Heart left ventricle (tissue), 13 donors: ENCODE measurements at regions not wholly inside any gene's neighbourhood (a gene's known extent, or its start where the extent isn't known, plus 50 kb on each side); places are given as distances from the start of the nearest gene placed in this dataset.

Source experiments
- POLR2A ChIP-seq, 2 donors: fragments of 450-650 bp; IDR thresholded peaks; one replicate each; pipeline ENCODE4 v1.6.1; 2017; ENCODE audit warnings: antibody characterized with exemption in 2 of 2, mild to moderate bottlenecking in 2 of 2, moderate library complexity in 2 of 2
- TF ChIP-seq, protein P1 (sequence below), 12 donors: fragments of 200-600 bp; sonication (generic) in 4 of 12; IDR thresholded peaks; one replicate each; pipeline versions ENCODE4 v1.5.0 to v1.8.0; 2018 to 2022; ENCODE audit warnings: antibody characterized with exemption in 12 of 12, mild to moderate bottlenecking in 5 of 12
- donor health status: ischemic (EF 13 %, LVEDD 7.1; RV severe dilation, severe dysfunction).
- donor health status: DM: no; HTN: yes; CAD: no.
- donor health status: DM: no; HTN: no; CAD: no.
- donor health status: ischemic (EF 25% LVEDD 6.9; RV normal size, moderate dysfunction).
- donor health status: ischemic (EF 25% LVEDD 5.7; RV mildly dilated, moderate dysfunction).
- donor health status: ischemic (EF 35%, LVEDD 5.7; RV mildly dilated, moderate dysfunction).
- donor health status: nonischemic (EF 11% LVEDD 7.7; RV severe dilation, severe dysfunction).
- donor health status: DM: yes; HTN: yes; CAD: no.
- donor health status: PGD.
- donor health status: ischemic (EF 29% LVEDD 5.4; RV normal size, mild dysfunction).
- donor health status: nonischemic (EF 23%, LVEDD 6.1; RV moderate dilation, normal function).

GRCh38 chr7:136103545-136104268 is 126.5 kb upstream of the MTPN start:
- TF ChIP-seq, protein P1, sequence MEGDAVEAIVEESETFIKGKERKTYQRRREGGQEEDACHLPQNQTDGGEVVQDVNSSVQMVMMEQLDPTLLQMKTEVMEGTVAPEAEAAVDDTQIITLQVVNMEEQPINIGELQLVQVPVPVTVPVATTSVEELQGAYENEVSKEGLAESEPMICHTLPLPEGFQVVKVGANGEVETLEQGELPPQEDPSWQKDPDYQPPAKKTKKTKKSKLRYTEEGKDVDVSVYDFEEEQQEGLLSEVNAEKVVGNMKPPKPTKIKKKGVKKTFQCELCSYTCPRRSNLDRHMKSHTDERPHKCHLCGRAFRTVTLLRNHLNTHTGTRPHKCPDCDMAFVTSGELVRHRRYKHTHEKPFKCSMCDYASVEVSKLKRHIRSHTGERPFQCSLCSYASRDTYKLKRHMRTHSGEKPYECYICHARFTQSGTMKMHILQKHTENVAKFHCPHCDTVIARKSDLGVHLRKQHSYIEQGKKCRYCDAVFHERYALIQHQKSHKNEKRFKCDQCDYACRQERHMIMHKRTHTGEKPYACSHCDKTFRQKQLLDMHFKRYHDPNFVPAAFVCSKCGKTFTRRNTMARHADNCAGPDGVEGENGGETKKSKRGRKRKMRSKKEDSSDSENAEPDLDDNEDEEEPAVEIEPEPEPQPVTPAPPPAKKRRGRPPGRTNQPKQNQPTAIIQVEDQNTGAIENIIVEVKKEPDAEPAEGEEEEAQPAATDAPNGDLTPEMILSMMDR (IDR thresholded peaks at IDR 0.05), result no peak
- no peak for TF ChIP-seq POLR2A (IDR thresholded peaks at IDR 0.05)
